Vagina (tissue), 2 donors: ENCODE measurements at regions not wholly inside any gene's neighbourhood (a gene's known extent, or its start where the extent isn't known, plus 50 kb on each side); places are given as distances from the start of the nearest gene placed in this dataset.

Source experiments
- CTCF ChIP-seq, 3 experiments: fragments of 450-650 bp in 2 of 3; fragments of 200-600 bp in 1 of 3; sonication (generic) in 1 of 3; IDR thresholded peaks; one replicate each; pipeline ENCODE4 v1.5.1; 2017 to 2019; ENCODE audit warnings: antibody characterized with exemption in 3 of 3, mild to moderate bottlenecking in 2 of 3, moderate library complexity in 2 of 3
- POLR2A ChIP-seq, 2 donors: fragments of 450-650 bp; IDR thresholded peaks; one replicate each; pipeline ENCODE4 v1.6.1; 2017; ENCODE audit warnings: antibody characterized with exemption in 2 of 2, mild to moderate bottlenecking in 2 of 2, moderate library complexity in 2 of 2
- POLR2AphosphoS5 ChIP-seq, 2 donors: sonication (generic); formaldehyde crosslinking; IDR thresholded peaks; one replicate each; pipeline ENCODE4 v1.9.0; 2017; ENCODE audit warnings: antibody characterized with exemption in 2 of 2, mild to moderate bottlenecking in 2 of 2, low read depth in 1 of 2; ENCODE audit not compliant: insufficient read depth in 1 of 2

GRCh38 chr10:111277661-111278060 is 200.8 kb downstream of the ADRA2A start:
- no peak for TF ChIP-seq CTCF (IDR thresholded peaks at IDR 0.05)
- TF ChIP-seq POLR2A (IDR thresholded peaks at IDR 0.05) = no peak
- no peak for TF ChIP-seq POLR2AphosphoS5 (IDR thresholded peaks at IDR 0.05; ENCODE audit: insufficient read depth in 1 of 2, low read depth in 1 of 2)
